UCSD-AML1 (cell line): ENCODE measurements at regions not wholly inside any gene's neighbourhood (a gene's known extent, or its start where the extent isn't known, plus 50 kb on each side); places are given as distances from the start of the nearest gene placed in this dataset.
"Not testable (repeated sequence)": the region's sequence is repeated elsewhere in the genome, so short reads cannot be mapped to it uniquely, and the experiment has no call there.

Experiments
- DNase-seq: peaks from one replicate; lab custom pipeline; 2025; ENCODE audit not compliant: unreplicated experiment; lab: John Stamatoyannopoulos, UW

GRCh38 chr13:80513196-80513595 is 172.3 kb upstream of the SPRY2 start:
- DNase-seq, result no peak

GRCh38 chr13:80510686-80511085 is 169.8 kb upstream of the SPRY2 start:
- no peak for DNase-seq

GRCh38 chr13:80509264-80509663 is 168.3 kb upstream of the SPRY2 start:
- DNase-seq, result no peak

- DNase-seq, result no peak
These were observed 167.1 kb upstream of the SPRY2 start for GRCh38 chr13:80508031-80508430.

GRCh38 chr13:80504453-80504852 is 163.5 kb upstream of the SPRY2 start:
- DNase-seq, result no peak

GRCh38 chr13:80502359-80502758 is 161.4 kb upstream of the SPRY2 start:
- no peak for DNase-seq

- no peak for DNase-seq
These were observed 160.6 kb upstream of the SPRY2 start for GRCh38 chr13:80501556-80501955.

GRCh38 chr13:80499536-80500290 is 158.8 kb upstream of the SPRY2 start:
- no peak for DNase-seq

GRCh38 chr13:80498433-80498832 is 157.5 kb upstream of the SPRY2 start:
- no peak for DNase-seq

GRCh38 chr13:80497978-80498377 is 157.1 kb upstream of the SPRY2 start:
- DNase-seq, result no peak

GRCh38 chr13:80497439-80497838 is 156.5 kb upstream of the SPRY2 start:
- DNase-seq, result no peak

GRCh38 chr13:80496721-80497397 is 155.9 kb upstream of the SPRY2 start:
- DNase-seq, result no peak

- DNase-seq, result not testable (repeated sequence)
These were observed 149.6 kb upstream of the SPRY2 start for GRCh38 chr13:80490491-80490943.

- no peak for DNase-seq
These were observed 145.5 kb upstream of the SPRY2 start for GRCh38 chr13:80486402-80486801.

- no peak for DNase-seq
These were observed 142.2 kb upstream of the SPRY2 start for GRCh38 chr13:80483157-80483556.

GRCh38 chr13:80481588-80481987 is 140.7 kb upstream of the SPRY2 start:
- DNase-seq, result no peak

GRCh38 chr13:80477661-80478443 is 136.9 kb upstream of the SPRY2 start:
- no peak for DNase-seq

- no peak for DNase-seq
These were observed 136.0 kb upstream of the SPRY2 start for GRCh38 chr13:80476953-80477352.

GRCh38 chr13:80475718-80476117 is 134.8 kb upstream of the SPRY2 start:
- no peak for DNase-seq

GRCh38 chr13:80473695-80474094 is 132.8 kb upstream of the SPRY2 start:
- DNase-seq, result no peak

GRCh38 chr13:80469853-80470381 is 129.0 kb upstream of the SPRY2 start:
- DNase-seq, result no peak
